GM12892 (cell line): ENCODE measurements at regions not wholly inside any gene's neighbourhood (a gene's known extent, or its start where the extent isn't known, plus 50 kb on each side); places are given as distances from the start of the nearest gene placed in this dataset.

Experiments
- POLR2A ChIP-seq: IDR thresholded peaks from 2 replicates; pipeline ENCODE4 v1.6.1; 2011; ENCODE audit warnings: low read depth, low read length, control low read depth
- POLR2AphosphoS5 ChIP-seq: IDR thresholded peaks from 2 replicates; pipeline ENCODE4 v1.6.1; 2011; ENCODE audit warnings: low read depth, low read length, control low read depth
- TAF1 ChIP-seq: IDR thresholded peaks from 2 replicates; pipeline ENCODE4 v1.6.1; 2011; ENCODE audit warnings: low read depth, mild to moderate bottlenecking, control low read depth, low read length, borderline replicate concordance

DNA sequence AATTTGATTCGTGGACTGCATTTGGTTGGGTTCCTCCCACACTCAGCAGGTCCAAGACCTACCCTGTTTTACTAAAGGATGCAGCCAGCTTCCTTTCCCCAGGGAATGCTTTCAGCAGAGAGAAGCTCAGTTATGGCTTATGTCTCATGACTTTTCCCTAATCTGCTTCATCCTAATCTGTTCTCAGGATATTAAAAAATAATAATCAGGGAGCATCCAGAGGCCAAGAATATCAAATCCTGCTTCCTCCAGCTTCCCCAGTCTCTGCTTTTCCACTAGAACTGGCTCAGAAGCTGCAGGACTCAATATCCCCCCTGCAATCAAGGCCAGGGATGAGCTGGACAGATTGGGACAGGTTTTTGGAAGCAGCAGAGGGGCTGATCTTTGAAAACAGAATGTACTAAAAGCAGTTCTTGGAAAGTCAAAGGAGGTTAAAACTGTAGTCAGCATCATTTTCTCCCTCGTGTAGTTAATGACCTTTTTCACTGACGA, 326.9 kb upstream of the TNP1 start:
- no peak for TF ChIP-seq POLR2AphosphoS5
- no peak for TF ChIP-seq TAF1
- no peak for TF ChIP-seq POLR2A
